GM23338 (cell line): ENCODE measurements at regions not wholly inside any gene's neighbourhood (a gene's known extent, or its start where the extent isn't known, plus 50 kb on each side); places are given as distances from the start of the nearest gene placed in this dataset.
A peak's percentile ranks its signal among the peaks of the same experiment; 100 is the strongest.

Source experiments
- ATAC-seq: fragments of 200-7000 bp; cut with Tn5 transposase; 3 replicates; pipeline ENCODE4 v1.9.1; 2020
- DNase-seq: peaks from one replicate; pipeline ENCODE4 v3.0.0-alpha.2; 2015; ENCODE audit warnings: low spot score
- H2AFZ ChIP-seq: fragments of 200-600 bp; sonication (generic); 2 replicates; pipeline ENCODE4 v1.8.0; 2016; ENCODE audit warnings: antibody characterized with exemption, mild to moderate bottlenecking, moderate library complexity
- H3F3A ChIP-seq: fragments of 200-600 bp; sonication (generic); replicated peaks from 2 replicates; pipeline ENCODE4 v1.8.0; 2017; ENCODE audit warnings: antibody characterized with exemption, mixed run types, low read depth
- H3K27ac ChIP-seq: fragments of 200-600 bp; sonication (generic); 2 replicates; pipeline ENCODE4 v1.6.1; 2016; ENCODE audit warnings: low read depth
- H3K27me3 ChIP-seq: fragments of 200-600 bp; sonication (generic); 2 replicates; pipeline ENCODE4 v1.8.0; 2016; ENCODE audit warnings: mild to moderate bottlenecking, mixed run types, moderate library complexity; ENCODE audit not compliant: insufficient read depth
- H3K36me3 ChIP-seq: fragments of 200-600 bp; sonication (generic); 2 replicates; pipeline ENCODE4 v1.8.0; 2016; ENCODE audit warnings: mild to moderate bottlenecking; ENCODE audit not compliant: insufficient read depth
- H3K4me1 ChIP-seq: fragments of 200-600 bp; sonication (generic); 2 replicates; pipeline ENCODE4 v1.8.0; 2016; ENCODE audit warnings: mild to moderate bottlenecking, moderate library complexity; ENCODE audit not compliant: insufficient read depth
- H3K4me2 ChIP-seq: fragments of 200-600 bp; sonication (generic); 2 replicates; pipeline ENCODE4 v1.7.1; 2017; ENCODE audit warnings: mixed run types
- H3K4me3 ChIP-seq: fragments of 200-600 bp; sonication (generic); 2 replicates; pipeline ENCODE4 v1.6.1; 2016; ENCODE audit warnings: mixed run types
- H3K79me2 ChIP-seq: fragments of 200-600 bp; sonication (generic); replicated peaks from 2 replicates; pipeline ENCODE4 v1.8.0; 2017; ENCODE audit warnings: mild to moderate bottlenecking; ENCODE audit not compliant: insufficient read depth
- H3K9me2 ChIP-seq: fragments of 200-600 bp; sonication (generic); 2 replicates; pipeline ENCODE4 v1.8.0; 2017; ENCODE audit not compliant: insufficient read depth
- H4K20me1 ChIP-seq: fragments of 200-600 bp; sonication (generic); replicated peaks from 2 replicates; pipeline ENCODE4 v1.8.0; 2017; ENCODE audit warnings: mild to moderate bottlenecking; ENCODE audit not compliant: insufficient read depth
- H3K27ac Mint-ChIP-seq: 2 replicates; pipeline ENCODE4 v1.8.0; 2020; ENCODE audit warnings: inconsistent platforms, mild to moderate bottlenecking, moderate library complexity, mixed read lengths
- H3K27me3 Mint-ChIP-seq: 3 replicates; pipeline ENCODE4 v1.8.0; 2022; ENCODE audit warnings: low read depth, mild to moderate bottlenecking, moderate library complexity, mixed read lengths, inconsistent platforms; ENCODE audit not compliant: insufficient read depth, poor library complexity
- H3K36me3 Mint-ChIP-seq: 3 replicates; pipeline ENCODE4 v1.8.0; 2021; ENCODE audit warnings: low read depth, mild to moderate bottlenecking, inconsistent platforms, moderate library complexity, mixed read lengths
- H3K4me1 Mint-ChIP-seq: 3 replicates; pipeline ENCODE4 v1.8.0; 2020; ENCODE audit warnings: mild to moderate bottlenecking, inconsistent platforms, mixed read lengths
- H3K4me3 Mint-ChIP-seq: 3 replicates; pipeline ENCODE4 v1.8.0; 2021; ENCODE audit warnings: moderate library complexity, mild to moderate bottlenecking, inconsistent platforms, mixed read lengths
- H3K9me3 Mint-ChIP-seq: 3 replicates; pipeline ENCODE4 v1.8.0; 2020; ENCODE audit warnings: moderate library complexity, mild to moderate bottlenecking, inconsistent platforms, mixed read lengths
- CREB1 ChIP-seq: fragments of 250-450 bp; sonication (Bioruptor Pico); IDR thresholded peaks from 2 replicates; pipeline ENCODE4 v1.5.0; 2020; ENCODE audit warnings: low read depth, mild to moderate bottlenecking, moderate library complexity
- CTCF ChIP-seq, 2 experiments: fragments of 200-600 bp in 1 of 2; sonication (generic) in 1 of 2; conservative IDR thresholded peaks; 2 replicates each; pipeline versions ENCODE4 v1.5.1 to v1.6.1; 2016 to 2017; ENCODE audit warnings: antibody characterized with exemption in 2 of 2, low read depth in 2 of 2, mild to moderate bottlenecking in 2 of 2, moderate library complexity in 1 of 2
- ETS1 ChIP-seq: IDR thresholded peaks from 2 replicates; pipeline ENCODE4 v1.6.1; 2016; ENCODE audit warnings: antibody characterized with exemption
- EZH2 ChIP-seq: fragments of 200-600 bp; sonication (generic); IDR thresholded peaks from one replicate; pipeline ENCODE4 v1.8.0; 2017; ENCODE audit warnings: antibody characterized with exemption, mild to moderate bottlenecking, low read depth; ENCODE audit not compliant: unreplicated experiment
- JUNB ChIP-seq: IDR thresholded peaks from one replicate; pipeline ENCODE4 v1.6.1; 2016; ENCODE audit warnings: antibody characterized with exemption; ENCODE audit not compliant: unreplicated experiment
- NANOG ChIP-seq: IDR thresholded peaks from 2 replicates; pipeline ENCODE4 v1.6.1; 2016; ENCODE audit warnings: antibody characterized with exemption, borderline replicate concordance
- POLR2AphosphoS5 ChIP-seq: IDR thresholded peaks from 2 replicates; pipeline ENCODE4 v1.6.1; 2016; ENCODE audit warnings: antibody characterized with exemption, low read depth
- REST ChIP-seq: IDR thresholded peaks from one replicate; pipeline ENCODE4 v1.6.1; 2018; ENCODE audit warnings: antibody characterized with exemption; ENCODE audit not compliant: unreplicated experiment
- STAT1 ChIP-seq: IDR thresholded peaks from one replicate; pipeline ENCODE4 v1.6.1; 2016; ENCODE audit warnings: antibody characterized with exemption; ENCODE audit not compliant: unreplicated experiment
- ZNF114 ChIP-seq: fragments of 250-450 bp; sonication (Bioruptor Pico); IDR thresholded peaks from 2 replicates; pipeline ENCODE4 v1.5.0; 2020; ENCODE audit warnings: mild to moderate bottlenecking, moderate library complexity
- ZNF331 ChIP-seq: fragments of 250-450 bp; sonication (Bioruptor Pico); IDR thresholded peaks from 2 replicates; pipeline ENCODE4 v1.5.0; 2020; ENCODE audit warnings: low read depth, mild to moderate bottlenecking, moderate library complexity
- ZNF462 ChIP-seq: fragments of 250-450 bp; sonication (Bioruptor Pico); IDR thresholded peaks from 2 replicates; pipeline ENCODE4 v1.5.0; 2020; ENCODE audit warnings: mild to moderate bottlenecking, moderate library complexity

- H3K27ac Mint-ChIP-seq: no peak overlapping the region
- Histone ChIP-seq H3K4me2 (no peak overlapping the region), H3K27ac (no peak overlapping the region), H3K79me2 (no peaks in the 10 kb centered on the region), H3K9me2 (peaks cover 8% of the 10 kb centered on the region), H3K36me3 (no peaks in the 10 kb centered on the region), H2AFZ (peak overlapping the region; percentile 80; the same call in 1 of the 2 replicates), H3K4me1 (peaks cover 13% of the 10 kb centered on the region), H3K27me3 (no peaks in the 10 kb centered on the region), H4K20me1 (no peaks in the 10 kb centered on the region), H3F3A (no peaks in the 10 kb centered on the region), H3K4me3 (no peak overlapping the region)
- no peak for ATAC-seq
- peaks cover 3% of the 10 kb centered on the region for H3K27me3 Mint-ChIP-seq
- no peak for TF ChIP-seq ZNF462 (CRISPR knock-in tag)
- TF ChIP-seq REST: no peak
- TF ChIP-seq EZH2: no peak
- TF ChIP-seq ETS1: no peak
- no peak for TF ChIP-seq ZNF114
- TF ChIP-seq NANOG: no peak
- no peak for TF ChIP-seq CREB1 (CRISPR knock-in tag)
- TF ChIP-seq CTCF (conservative IDR thresholded peaks at IDR 0.05; ENCODE audit: low read depth in 2 of 2): no peak
- no peak for TF ChIP-seq ZNF331 (CRISPR knock-in tag)
- TF ChIP-seq POLR2AphosphoS5: no peak
- TF ChIP-seq STAT1: no peak
- no peak for TF ChIP-seq JUNB
- peaks cover 15% of the 10 kb centered on the region for H3K4me1 Mint-ChIP-seq
- peaks cover 8% of the 10 kb centered on the region for H3K9me3 Mint-ChIP-seq
- peaks cover 11% of the 10 kb centered on the region for H3K36me3 Mint-ChIP-seq
- no peak for DNase-seq
- no peak overlapping the region for H3K4me3 Mint-ChIP-seq
These were observed 516.5 kb downstream of the PCDH7 start for GRCh38 chr4:31236639-31237173.
